GM23338 (cell line): ENCODE measurements at regions not wholly inside any gene's neighbourhood (a gene's known extent, or its start where the extent isn't known, plus 50 kb on each side); places are given as distances from the start of the nearest gene placed in this dataset.

ENCODE experiments used
- ATAC-seq: fragments of 200-7000 bp; cut with Tn5 transposase; 3 replicates; pipeline ENCODE4 v1.9.1; 2020
- DNase-seq: peaks from one replicate; pipeline ENCODE4 v3.0.0-alpha.2; 2015; ENCODE audit warnings: low spot score
- H2AFZ ChIP-seq: fragments of 200-600 bp; sonication (generic); 2 replicates; pipeline ENCODE4 v1.8.0; 2016; ENCODE audit warnings: antibody characterized with exemption, mild to moderate bottlenecking, moderate library complexity
- H3F3A ChIP-seq: fragments of 200-600 bp; sonication (generic); replicated peaks from 2 replicates; pipeline ENCODE4 v1.8.0; 2017; ENCODE audit warnings: antibody characterized with exemption, mixed run types, low read depth
- H3K27ac ChIP-seq: fragments of 200-600 bp; sonication (generic); 2 replicates; pipeline ENCODE4 v1.6.1; 2016; ENCODE audit warnings: low read depth
- H3K27me3 ChIP-seq: fragments of 200-600 bp; sonication (generic); 2 replicates; pipeline ENCODE4 v1.8.0; 2016; ENCODE audit warnings: mild to moderate bottlenecking, mixed run types, moderate library complexity; ENCODE audit not compliant: insufficient read depth
- H3K36me3 ChIP-seq: fragments of 200-600 bp; sonication (generic); 2 replicates; pipeline ENCODE4 v1.8.0; 2016; ENCODE audit warnings: mild to moderate bottlenecking; ENCODE audit not compliant: insufficient read depth
- H3K4me1 ChIP-seq: fragments of 200-600 bp; sonication (generic); 2 replicates; pipeline ENCODE4 v1.8.0; 2016; ENCODE audit warnings: mild to moderate bottlenecking, moderate library complexity; ENCODE audit not compliant: insufficient read depth
- H3K4me2 ChIP-seq: fragments of 200-600 bp; sonication (generic); 2 replicates; pipeline ENCODE4 v1.7.1; 2017; ENCODE audit warnings: mixed run types
- H3K4me3 ChIP-seq: fragments of 200-600 bp; sonication (generic); 2 replicates; pipeline ENCODE4 v1.6.1; 2016; ENCODE audit warnings: mixed run types
- H3K79me2 ChIP-seq: fragments of 200-600 bp; sonication (generic); replicated peaks from 2 replicates; pipeline ENCODE4 v1.8.0; 2017; ENCODE audit warnings: mild to moderate bottlenecking; ENCODE audit not compliant: insufficient read depth
- H3K9me2 ChIP-seq: fragments of 200-600 bp; sonication (generic); 2 replicates; pipeline ENCODE4 v1.8.0; 2017; ENCODE audit not compliant: insufficient read depth
- H4K20me1 ChIP-seq: fragments of 200-600 bp; sonication (generic); replicated peaks from 2 replicates; pipeline ENCODE4 v1.8.0; 2017; ENCODE audit warnings: mild to moderate bottlenecking; ENCODE audit not compliant: insufficient read depth
- H3K27ac Mint-ChIP-seq: 2 replicates; pipeline ENCODE4 v1.8.0; 2020; ENCODE audit warnings: inconsistent platforms, mild to moderate bottlenecking, moderate library complexity, mixed read lengths
- H3K27me3 Mint-ChIP-seq: 3 replicates; pipeline ENCODE4 v1.8.0; 2022; ENCODE audit warnings: low read depth, mild to moderate bottlenecking, moderate library complexity, mixed read lengths, inconsistent platforms; ENCODE audit not compliant: insufficient read depth, poor library complexity
- H3K36me3 Mint-ChIP-seq: 3 replicates; pipeline ENCODE4 v1.8.0; 2021; ENCODE audit warnings: low read depth, mild to moderate bottlenecking, inconsistent platforms, moderate library complexity, mixed read lengths
- H3K4me1 Mint-ChIP-seq: 3 replicates; pipeline ENCODE4 v1.8.0; 2020; ENCODE audit warnings: mild to moderate bottlenecking, inconsistent platforms, mixed read lengths
- H3K4me3 Mint-ChIP-seq: 3 replicates; pipeline ENCODE4 v1.8.0; 2021; ENCODE audit warnings: moderate library complexity, mild to moderate bottlenecking, inconsistent platforms, mixed read lengths
- H3K9me3 Mint-ChIP-seq: 3 replicates; pipeline ENCODE4 v1.8.0; 2020; ENCODE audit warnings: moderate library complexity, mild to moderate bottlenecking, inconsistent platforms, mixed read lengths
- CREB1 ChIP-seq: fragments of 250-450 bp; sonication (Bioruptor Pico); IDR thresholded peaks from 2 replicates; pipeline ENCODE4 v1.5.0; 2020; ENCODE audit warnings: low read depth, mild to moderate bottlenecking, moderate library complexity
- EZH2 ChIP-seq: fragments of 200-600 bp; sonication (generic); IDR thresholded peaks from one replicate; pipeline ENCODE4 v1.8.0; 2017; ENCODE audit warnings: antibody characterized with exemption, mild to moderate bottlenecking, low read depth; ENCODE audit not compliant: unreplicated experiment
- EZH2phosphoT487 ChIP-seq: fragments of 200-600 bp; sonication (generic); IDR thresholded peaks from one replicate; pipeline ENCODE4 v1.8.1; 2018; ENCODE audit warnings: antibody characterized with exemption; ENCODE audit not compliant: unreplicated experiment
- JUNB ChIP-seq: IDR thresholded peaks from one replicate; pipeline ENCODE4 v1.6.1; 2016; ENCODE audit warnings: antibody characterized with exemption; ENCODE audit not compliant: unreplicated experiment
- NANOG ChIP-seq: IDR thresholded peaks from 2 replicates; pipeline ENCODE4 v1.6.1; 2016; ENCODE audit warnings: antibody characterized with exemption, borderline replicate concordance
- POLR2AphosphoS5 ChIP-seq: IDR thresholded peaks from 2 replicates; pipeline ENCODE4 v1.6.1; 2016; ENCODE audit warnings: antibody characterized with exemption, low read depth
- STAT1 ChIP-seq: IDR thresholded peaks from one replicate; pipeline ENCODE4 v1.6.1; 2016; ENCODE audit warnings: antibody characterized with exemption; ENCODE audit not compliant: unreplicated experiment
- ZNF114 ChIP-seq: fragments of 250-450 bp; sonication (Bioruptor Pico); IDR thresholded peaks from 2 replicates; pipeline ENCODE4 v1.5.0; 2020; ENCODE audit warnings: mild to moderate bottlenecking, moderate library complexity
- ZNF331 ChIP-seq: fragments of 250-450 bp; sonication (Bioruptor Pico); IDR thresholded peaks from 2 replicates; pipeline ENCODE4 v1.5.0; 2020; ENCODE audit warnings: low read depth, mild to moderate bottlenecking, moderate library complexity
- ZNF462 ChIP-seq: fragments of 250-450 bp; sonication (Bioruptor Pico); IDR thresholded peaks from 2 replicates; pipeline ENCODE4 v1.5.0; 2020; ENCODE audit warnings: mild to moderate bottlenecking, moderate library complexity
- TF ChIP-seq, protein P1 (sequence below): IDR thresholded peaks from 2 replicates; pipeline ENCODE4 v1.6.1; 2016; ENCODE audit warnings: antibody characterized with exemption
- TF ChIP-seq, protein P2 (sequence below): IDR thresholded peaks from one replicate; pipeline ENCODE4 v1.6.1; 2018; ENCODE audit warnings: antibody characterized with exemption; ENCODE audit not compliant: unreplicated experiment
- TF ChIP-seq, protein P3 (sequence below), 2 experiments: fragments of 200-600 bp in 1 of 2; sonication (generic) in 1 of 2; conservative IDR thresholded peaks; 2 replicates each; pipeline versions ENCODE4 v1.5.1 to v1.6.1; 2016 to 2017; ENCODE audit warnings: antibody characterized with exemption in 2 of 2, low read depth in 2 of 2, mild to moderate bottlenecking in 2 of 2, moderate library complexity in 1 of 2

- Histone ChIP-seq H3K9me2 (no peaks in the 10 kb centered on the region), H3K4me3 (no peak overlapping the region), H3K4me2 (no peak overlapping the region), H3K4me1 (peaks cover 2% of the 10 kb centered on the region; the same call in 1 of the 2 replicates), H3K79me2 (no peaks in the 10 kb centered on the region), H2AFZ (no peak overlapping the region), H4K20me1 (no peaks in the 10 kb centered on the region), H3K27me3 (no peaks in the 10 kb centered on the region), H3F3A (no peaks in the 10 kb centered on the region), H3K27ac (no peak overlapping the region), H3K36me3 (no peaks in the 10 kb centered on the region)
- DNase-seq, result no peak
- Mint-ChIP-seq H3K9me3 (no peaks in the 10 kb centered on the region), H3K27me3 (peaks cover 2% of the 10 kb centered on the region), H3K4me1 (no peaks in the 10 kb centered on the region), H3K27ac (no peak overlapping the region), H3K4me3 (no peak overlapping the region), H3K36me3 (no peaks in the 10 kb centered on the region)
- TF ChIP-seq ZNF331 (CRISPR knock-in tag) (no peak), JUNB (no peak), ZNF114 (CRISPR knock-in tag) (no peak), POLR2AphosphoS5 (no peak), ZNF462 (CRISPR knock-in tag) (no peak), NANOG (no peak), CREB1 (no peak), EZH2 (no peak), STAT1 (no peak), EZH2phosphoT487 (no peak)
- TF ChIP-seq, protein P1, sequence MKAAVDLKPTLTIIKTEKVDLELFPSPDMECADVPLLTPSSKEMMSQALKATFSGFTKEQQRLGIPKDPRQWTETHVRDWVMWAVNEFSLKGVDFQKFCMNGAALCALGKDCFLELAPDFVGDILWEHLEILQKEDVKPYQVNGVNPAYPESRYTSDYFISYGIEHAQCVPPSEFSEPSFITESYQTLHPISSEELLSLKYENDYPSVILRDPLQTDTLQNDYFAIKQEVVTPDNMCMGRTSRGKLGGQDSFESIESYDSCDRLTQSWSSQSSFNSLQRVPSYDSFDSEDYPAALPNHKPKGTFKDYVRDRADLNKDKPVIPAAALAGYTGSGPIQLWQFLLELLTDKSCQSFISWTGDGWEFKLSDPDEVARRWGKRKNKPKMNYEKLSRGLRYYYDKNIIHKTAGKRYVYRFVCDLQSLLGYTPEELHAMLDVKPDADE, result no peak
- TF ChIP-seq, protein P2, sequence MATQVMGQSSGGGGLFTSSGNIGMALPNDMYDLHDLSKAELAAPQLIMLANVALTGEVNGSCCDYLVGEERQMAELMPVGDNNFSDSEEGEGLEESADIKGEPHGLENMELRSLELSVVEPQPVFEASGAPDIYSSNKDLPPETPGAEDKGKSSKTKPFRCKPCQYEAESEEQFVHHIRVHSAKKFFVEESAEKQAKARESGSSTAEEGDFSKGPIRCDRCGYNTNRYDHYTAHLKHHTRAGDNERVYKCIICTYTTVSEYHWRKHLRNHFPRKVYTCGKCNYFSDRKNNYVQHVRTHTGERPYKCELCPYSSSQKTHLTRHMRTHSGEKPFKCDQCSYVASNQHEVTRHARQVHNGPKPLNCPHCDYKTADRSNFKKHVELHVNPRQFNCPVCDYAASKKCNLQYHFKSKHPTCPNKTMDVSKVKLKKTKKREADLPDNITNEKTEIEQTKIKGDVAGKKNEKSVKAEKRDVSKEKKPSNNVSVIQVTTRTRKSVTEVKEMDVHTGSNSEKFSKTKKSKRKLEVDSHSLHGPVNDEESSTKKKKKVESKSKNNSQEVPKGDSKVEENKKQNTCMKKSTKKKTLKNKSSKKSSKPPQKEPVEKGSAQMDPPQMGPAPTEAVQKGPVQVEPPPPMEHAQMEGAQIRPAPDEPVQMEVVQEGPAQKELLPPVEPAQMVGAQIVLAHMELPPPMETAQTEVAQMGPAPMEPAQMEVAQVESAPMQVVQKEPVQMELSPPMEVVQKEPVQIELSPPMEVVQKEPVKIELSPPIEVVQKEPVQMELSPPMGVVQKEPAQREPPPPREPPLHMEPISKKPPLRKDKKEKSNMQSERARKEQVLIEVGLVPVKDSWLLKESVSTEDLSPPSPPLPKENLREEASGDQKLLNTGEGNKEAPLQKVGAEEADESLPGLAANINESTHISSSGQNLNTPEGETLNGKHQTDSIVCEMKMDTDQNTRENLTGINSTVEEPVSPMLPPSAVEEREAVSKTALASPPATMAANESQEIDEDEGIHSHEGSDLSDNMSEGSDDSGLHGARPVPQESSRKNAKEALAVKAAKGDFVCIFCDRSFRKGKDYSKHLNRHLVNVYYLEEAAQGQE, result no peak
- TF ChIP-seq, protein P3, sequence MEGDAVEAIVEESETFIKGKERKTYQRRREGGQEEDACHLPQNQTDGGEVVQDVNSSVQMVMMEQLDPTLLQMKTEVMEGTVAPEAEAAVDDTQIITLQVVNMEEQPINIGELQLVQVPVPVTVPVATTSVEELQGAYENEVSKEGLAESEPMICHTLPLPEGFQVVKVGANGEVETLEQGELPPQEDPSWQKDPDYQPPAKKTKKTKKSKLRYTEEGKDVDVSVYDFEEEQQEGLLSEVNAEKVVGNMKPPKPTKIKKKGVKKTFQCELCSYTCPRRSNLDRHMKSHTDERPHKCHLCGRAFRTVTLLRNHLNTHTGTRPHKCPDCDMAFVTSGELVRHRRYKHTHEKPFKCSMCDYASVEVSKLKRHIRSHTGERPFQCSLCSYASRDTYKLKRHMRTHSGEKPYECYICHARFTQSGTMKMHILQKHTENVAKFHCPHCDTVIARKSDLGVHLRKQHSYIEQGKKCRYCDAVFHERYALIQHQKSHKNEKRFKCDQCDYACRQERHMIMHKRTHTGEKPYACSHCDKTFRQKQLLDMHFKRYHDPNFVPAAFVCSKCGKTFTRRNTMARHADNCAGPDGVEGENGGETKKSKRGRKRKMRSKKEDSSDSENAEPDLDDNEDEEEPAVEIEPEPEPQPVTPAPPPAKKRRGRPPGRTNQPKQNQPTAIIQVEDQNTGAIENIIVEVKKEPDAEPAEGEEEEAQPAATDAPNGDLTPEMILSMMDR (conservative IDR thresholded peaks at IDR 0.05; ENCODE audit: low read depth in 2 of 2), result no peak
- ATAC-seq, result no peak
These were observed 384.6 kb downstream of the GATA3 start for GRCh38 chr10:8439040-8439439.
